CD4-positive, alpha-beta T cell treated with Interleukin-10 for 1 hour (primary cell): ENCODE measurements at regions not wholly inside any gene's neighbourhood (a gene's known extent, or its start where the extent isn't known, plus 50 kb on each side); places are given as distances from the start of the nearest gene placed in this dataset.
"Not testable (repeated sequence)": the region's sequence is repeated elsewhere in the genome, so short reads cannot be mapped to it uniquely, and the experiment has no call there.

Source experiments
- DNase-seq: peaks from one replicate; pipeline ENCODE4 v3.0.0-alpha.2; 2020

DNA sequence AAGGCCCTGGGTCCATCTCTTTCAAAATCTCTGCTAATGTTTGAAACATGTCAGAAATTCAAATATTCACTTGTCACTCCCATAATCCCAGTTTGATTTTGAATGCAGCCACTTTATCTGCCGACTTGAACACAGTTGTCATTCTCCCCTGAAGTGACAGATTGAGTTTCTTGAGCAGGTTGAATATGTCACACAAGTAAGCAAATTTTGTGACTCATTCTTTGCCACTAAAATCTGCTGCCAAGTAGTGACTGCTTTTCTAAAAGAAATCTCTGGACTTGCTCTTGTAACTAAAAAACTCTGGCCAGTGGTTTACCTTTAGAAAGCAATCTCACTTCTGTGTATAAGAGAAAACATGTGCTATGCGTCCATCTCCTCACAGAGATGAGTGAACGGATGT is 357.1 kb downstream of the LMO7 start:
- DNase-seq: no peak

DNA sequence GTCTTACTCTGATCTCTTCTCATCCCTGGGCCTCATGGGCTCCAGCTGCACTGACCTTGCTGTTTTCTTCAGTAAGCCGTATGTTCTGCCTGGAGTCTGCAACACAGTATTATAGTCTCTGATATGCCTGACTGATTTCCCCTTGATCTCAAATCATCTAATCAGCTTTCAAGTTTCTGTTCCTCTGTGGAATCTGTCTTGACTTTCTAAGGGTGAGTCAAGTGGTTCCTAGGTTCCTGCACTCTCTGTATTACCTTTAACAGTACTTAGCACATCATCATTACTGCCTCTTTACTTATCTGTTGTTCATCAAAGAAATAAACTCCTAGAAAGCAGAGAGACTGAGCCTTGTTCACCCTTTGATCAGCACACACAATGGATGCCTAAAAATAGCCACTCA is 350.7 kb downstream of the LMO7 start:
- no peak for DNase-seq

DNA sequence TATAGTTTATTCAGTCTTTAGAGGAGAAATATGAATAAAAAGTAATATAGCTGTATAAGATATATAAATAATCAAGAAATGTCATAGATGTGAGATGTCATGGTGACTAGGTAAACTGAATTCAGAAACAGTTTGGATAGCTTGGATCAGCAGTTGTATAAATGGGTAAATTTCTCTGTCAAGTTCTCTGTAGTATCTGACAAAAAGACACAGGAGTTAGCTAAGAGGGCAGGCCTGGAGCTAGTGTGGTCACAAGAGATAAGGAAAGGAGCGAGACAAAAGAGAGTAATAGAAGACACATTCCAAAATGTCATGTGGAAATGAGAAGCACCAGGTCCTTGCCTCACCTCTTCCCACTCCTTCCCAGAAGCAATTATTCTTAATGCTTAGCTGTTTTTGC is 349.0 kb downstream of the LMO7 start:
- DNase-seq: no peak

DNA sequence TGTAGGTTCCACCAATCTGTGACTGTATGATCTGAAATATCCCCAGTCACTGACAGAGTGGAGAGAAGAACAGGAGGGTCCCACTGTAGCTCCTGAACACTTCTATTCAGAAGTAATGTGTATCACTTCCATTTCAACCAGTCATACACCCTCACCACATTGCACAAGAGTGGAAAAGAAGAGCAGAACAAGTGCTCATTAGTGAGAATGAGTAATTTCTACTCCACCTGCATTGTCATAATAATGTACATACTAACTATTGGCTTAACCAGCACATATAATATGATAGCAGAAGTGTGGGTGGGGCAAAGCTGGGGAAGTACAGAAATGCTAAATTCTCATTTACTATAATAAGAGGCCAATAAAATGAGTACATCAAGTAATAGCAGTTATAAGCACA is 342.7 kb downstream of the LMO7 start:
- DNase-seq: no peak

DNA sequence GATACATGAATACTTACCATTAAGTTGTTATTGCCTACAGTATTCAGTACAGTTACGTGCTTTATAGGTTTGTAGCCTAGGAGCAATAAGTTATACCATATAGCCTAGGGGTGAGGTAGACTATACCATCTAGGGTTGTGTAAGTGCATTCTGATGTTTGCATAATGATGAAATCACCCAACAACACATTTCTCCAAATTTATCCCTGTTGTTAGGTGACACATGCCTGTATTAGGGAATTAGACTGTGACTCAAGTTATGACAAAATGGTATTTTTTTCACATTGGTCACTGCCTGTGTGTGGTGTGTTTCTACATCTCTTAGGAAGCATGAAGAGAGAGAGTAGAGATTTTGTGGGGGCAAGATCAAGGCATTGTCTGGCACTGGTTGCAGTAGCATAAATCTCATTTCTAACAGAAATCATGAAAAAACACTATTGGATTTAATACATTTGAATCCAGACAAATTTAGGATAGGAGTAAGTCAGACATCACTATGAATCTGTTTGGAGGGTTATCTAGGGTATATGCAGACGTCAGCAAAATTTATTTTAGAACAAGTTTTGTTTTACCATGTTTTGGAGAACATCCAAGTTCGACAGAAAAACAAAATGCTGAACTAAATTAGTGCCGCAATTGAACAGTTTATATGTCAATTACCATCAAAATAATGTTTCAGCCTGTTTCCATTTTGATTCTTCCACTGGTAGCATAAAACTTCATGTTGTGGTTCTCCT is 332.1 kb downstream of the LMO7 start:
- no peak for DNase-seq

DNA sequence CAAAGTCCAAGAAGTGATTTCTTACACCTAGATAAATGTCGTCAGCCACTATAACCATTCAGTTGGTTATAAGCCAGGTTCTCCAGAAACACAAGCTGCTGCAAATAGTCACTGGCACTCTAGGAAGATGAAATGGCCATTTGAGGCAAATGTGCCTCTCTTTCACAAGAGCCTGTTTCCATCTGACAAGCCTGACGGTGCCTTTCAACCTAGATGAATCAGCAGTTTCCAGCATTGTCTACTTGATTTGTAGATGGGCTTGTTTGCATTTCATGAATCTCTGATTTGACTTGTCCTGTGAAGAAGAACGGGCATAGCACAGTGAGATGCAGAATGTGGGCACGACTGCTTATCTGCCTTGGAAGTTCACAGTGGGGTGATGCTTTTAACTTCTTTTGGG is 327.2 kb downstream of the LMO7 start:
- no peak for DNase-seq

DNA sequence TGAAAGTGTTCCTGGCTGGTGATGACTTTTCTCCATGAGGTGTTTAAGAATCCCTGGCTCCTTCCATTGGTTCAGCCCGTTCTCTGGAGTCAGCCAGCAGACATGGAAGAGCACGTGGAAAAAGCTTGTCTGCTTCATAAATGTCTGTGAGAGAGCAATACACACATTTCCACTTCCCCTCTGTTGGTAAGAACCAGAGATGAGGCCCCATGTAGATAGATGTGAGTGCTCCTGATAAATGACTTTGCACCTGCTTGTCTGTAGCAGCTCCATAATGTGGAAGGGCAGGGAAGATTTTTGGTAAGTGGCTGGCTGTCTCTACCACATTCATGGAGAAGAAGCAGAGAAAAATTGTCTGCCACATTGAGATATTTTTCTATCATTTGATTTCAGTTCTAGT is 325.8 kb downstream of the LMO7 start:
- no peak for DNase-seq

DNA sequence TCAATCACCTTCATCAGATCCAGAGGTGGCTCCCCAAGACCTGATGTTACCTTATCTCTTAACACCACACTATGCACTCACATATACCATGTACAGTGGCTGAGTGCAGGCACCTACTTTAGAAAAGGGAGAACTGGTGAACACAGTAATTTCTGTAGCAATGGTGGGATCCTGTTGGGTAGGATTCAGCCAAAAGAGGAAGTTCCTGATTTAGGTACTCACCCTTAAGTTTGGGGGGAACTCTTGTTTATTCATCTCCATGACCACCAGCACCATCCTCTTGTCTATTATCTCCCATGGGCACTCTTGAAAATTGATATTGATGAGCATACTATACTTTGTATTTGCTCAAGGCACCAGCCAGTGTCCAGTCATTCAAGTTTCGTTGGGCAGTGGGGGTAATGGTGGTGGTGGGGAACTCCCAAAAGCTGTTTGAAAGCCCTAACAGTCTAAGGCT is 324.4 kb downstream of the LMO7 start:
- DNase-seq: no peak

DNA sequence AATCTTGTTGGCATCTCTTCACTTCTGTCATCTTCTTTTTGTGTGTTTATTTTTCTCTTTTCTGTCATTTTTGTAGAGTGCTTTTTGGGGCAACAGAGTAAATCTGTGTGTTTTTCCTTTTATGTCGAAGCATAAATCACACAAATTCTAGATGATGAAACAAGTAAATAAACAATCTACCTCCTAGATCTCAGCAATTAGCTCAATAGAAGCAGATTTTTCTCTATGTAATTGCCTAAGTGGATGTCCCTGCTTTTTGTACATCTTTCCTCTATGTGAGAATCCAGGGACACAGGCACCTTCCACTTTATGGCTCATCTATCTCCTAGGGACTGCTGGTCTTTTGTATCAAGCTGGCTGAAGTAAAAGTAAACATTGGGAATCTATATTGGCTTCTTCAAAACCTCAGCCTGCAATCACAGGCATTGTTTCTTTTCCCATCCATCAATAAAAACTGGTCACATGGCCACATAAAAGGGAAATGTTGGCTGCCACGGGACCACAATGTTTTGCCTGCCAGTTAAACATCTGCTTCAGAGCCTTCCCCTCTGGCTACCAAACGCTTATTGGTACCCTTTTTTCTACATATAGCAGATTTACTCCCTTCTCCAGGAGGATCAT is 323.8 kb downstream of the LMO7 start:
- no peak for DNase-seq

DNA sequence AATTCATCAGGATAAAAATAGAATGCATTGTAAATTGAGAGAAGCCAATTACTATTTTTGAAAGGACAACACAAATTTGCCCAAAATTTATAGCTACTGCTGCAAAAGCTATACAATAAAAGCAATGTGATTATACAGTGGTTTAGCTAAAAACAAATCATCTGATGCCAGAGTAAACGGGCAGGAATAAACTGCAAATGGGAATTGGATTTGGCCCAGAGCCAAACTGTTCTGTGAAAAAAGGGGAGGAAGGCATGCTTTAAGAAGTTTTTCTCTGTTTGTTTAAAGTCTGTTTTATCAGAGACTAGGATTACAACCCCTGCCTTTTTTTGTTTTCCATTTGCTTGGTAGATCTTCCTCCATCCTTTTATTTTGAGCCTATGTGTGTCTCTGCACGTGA is 317.5 kb downstream of the LMO7 start:
- DNase-seq: not testable (repeated sequence)

DNA sequence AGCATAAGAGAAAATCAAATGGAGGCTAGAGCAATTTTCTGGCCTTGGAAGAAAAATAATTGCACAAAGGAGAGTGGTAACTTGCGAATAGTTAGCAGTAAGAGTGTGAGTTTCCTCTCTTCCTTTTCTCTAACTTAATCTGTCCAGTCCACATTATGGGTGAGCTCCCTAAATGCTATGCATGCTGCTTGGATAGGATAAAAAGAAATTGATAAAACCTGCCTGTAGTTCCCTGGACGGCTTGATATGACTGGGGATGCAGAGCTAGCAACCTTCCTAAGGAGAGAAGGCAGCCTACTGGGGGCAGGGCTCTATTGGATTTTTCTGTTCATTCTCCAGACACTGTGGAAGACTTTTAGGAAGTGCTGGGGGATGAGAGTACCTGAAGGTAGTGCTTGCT is 311.3 kb downstream of the LMO7 start:
- no peak for DNase-seq

DNA sequence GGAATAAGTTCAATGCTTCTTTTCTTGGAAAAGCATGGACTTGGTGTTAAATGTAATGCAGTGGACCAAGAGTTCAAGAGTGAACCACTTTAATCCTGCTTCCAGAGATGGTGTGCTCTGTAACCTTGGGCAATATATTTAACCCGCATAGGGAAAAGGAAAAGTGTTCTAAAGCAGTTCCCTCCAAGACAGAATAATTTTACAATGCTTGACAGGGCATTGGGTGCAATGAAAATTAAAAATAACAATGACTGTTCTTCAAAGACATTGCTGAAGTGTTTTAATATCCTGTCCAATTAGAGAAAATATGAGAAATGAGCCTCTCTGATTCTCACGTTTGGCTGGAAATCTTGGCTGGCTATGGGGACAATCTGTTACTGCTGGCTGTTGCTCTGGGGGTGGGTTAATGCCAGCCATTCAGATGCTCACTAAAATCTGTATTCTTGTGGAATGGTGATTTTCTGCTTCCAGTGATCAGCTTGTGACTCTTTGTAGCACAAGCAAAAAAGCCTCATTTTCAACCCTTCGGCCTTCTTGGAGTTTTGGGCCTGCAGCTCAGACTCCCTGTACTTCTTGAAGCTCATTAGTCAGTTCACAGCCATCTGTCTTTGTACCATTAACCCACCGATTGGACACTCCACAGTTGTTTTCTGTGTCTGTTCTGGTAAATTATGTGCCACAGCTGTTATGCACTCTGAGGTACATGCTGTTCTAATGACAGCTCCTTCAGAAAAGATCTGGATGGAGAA is 310.6 kb downstream of the LMO7 start:
- no peak for DNase-seq

DNA sequence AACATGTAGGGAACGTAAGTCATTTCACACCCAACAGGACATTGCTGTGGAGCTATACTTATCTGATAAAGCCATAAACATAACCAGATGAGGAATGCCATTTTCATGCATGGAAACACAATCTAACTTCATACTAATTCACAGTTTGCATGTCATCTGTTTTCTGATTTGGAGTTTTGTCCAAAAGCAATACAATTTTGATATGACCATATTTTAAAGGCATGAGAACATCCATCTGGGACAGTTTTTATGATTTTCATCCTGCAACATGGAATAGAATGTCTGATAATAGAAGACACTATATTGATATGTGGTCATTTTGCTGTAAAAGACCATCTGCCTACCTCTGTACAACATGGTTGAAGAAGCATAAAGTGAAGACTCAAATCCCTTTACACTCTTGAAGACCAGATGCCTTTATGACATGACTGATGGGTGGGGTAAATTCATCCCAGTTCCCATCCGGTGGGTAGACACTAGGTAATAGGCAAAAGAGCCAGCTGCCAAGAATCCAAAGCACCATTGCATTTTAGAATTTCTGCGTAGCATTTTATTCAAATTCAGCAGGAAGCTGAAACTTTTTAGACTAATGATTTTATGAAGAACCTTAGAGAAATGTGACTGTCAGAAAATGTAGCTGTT is 309.8 kb downstream of the LMO7 start:
- no peak for DNase-seq

DNA sequence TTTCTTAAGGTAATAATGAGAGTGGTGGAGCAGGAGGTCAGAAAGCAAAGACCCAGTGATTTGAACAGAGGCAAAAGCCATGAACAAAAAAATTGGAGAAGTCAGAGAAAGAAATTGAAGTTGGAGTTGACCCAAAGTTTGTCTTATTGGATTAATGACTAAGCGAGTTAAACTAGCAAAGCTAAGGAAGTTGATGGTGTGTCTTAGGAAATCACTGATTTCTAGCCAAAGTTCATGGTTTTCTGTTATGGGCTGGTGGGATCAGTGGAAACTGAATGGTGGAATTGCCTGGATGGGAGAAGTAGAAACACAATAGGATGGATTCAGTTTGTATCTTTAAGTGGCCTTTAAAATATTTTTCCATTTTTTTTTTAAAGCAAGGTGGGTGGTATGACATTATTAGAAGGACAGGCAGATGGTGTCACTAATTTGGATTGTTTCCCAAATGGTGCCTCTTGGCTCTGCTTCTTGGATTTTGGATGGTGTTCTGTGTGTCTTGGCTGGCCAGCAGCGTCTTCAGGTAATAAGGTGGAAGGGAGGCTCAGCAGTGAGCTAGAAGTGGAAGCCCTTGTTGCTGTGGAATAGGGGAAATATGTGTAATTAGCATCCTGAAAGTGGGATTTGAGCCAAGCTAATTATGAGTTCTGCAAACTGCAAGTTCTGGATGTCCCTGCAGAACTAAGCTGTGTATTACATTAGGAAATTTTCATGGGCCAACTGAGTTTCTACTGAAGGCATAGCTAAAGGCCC is 302.9 kb downstream of the LMO7 start:
- no peak for DNase-seq

DNA sequence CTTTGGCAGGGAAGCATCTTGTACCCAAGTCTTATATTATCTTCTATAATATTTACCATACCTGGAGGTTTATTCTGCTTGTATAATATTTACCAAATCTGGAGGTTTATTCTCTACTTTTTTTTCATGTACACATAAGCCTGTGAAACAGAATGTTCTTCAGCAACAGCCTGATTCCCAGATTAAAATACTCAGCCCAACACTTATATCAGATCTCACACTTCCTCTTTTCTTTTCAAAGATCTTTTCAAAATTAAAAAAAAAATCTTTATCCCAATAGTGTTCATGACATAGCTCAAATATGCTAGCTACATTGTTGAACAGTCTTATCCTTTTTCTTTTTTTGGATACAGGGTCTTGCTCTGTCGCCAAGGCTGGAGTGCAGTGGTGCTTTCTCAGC is 300.7 kb downstream of the LMO7 start:
- DNase-seq: no peak

DNA sequence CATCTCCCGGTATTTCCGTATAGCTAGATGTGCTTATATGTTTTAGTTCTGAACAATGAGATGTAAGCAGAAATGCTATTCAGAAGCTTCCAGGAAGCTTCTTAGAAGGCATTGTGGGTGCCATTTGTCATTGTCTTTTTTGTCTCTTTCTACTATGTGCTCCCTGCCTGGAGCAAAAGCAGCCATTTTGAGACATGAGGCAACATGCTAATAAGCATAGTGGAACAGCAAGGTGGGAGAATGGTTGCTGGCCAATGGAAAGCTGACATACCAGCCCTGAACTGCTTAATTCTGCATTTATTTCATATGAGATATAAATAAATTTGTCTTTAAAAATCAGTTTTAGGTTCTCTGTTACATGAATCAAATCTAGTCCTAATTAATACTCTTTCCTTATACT is 299.7 kb downstream of the LMO7 start:
- no peak for DNase-seq

DNA sequence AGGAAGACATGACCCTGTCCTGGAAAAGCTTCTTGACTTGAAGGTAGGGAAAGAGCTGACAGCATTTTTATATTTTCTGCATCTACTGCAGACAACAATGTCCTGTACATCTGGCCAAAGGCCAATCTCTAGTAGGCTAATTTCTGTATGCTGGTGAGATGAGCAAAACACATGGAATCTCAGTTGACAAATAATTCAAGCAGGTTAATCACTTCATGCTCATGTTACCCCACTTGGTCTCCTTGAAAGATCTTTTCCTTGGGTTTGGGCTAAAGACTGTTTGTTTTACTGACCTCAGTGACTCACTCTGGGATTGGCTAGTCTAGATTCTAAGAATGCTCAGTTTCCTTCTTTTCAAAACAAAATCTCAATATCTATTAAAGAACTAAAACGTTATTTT is 298.8 kb downstream of the LMO7 start:
- no peak for DNase-seq

DNA sequence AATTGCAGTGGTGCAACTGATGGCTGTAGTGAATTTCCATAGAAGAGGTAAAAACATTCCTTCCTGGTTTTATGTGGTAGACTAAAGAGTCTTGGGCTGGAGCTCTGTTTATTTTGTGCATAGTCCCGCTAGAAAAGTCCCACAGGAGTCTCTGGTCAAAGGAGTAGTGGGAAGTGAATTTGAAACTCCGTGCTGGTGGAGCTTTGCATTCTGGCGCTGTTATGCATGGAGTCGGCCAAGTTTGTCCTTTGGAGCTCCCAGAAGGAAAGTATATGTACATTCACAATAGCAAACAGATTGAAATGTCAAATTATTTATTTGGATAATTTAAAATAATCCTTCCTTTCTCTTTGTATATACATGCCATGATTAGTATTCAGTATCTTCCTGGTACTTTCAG is 296.5 kb downstream of the LMO7 start:
- no peak for DNase-seq

DNA sequence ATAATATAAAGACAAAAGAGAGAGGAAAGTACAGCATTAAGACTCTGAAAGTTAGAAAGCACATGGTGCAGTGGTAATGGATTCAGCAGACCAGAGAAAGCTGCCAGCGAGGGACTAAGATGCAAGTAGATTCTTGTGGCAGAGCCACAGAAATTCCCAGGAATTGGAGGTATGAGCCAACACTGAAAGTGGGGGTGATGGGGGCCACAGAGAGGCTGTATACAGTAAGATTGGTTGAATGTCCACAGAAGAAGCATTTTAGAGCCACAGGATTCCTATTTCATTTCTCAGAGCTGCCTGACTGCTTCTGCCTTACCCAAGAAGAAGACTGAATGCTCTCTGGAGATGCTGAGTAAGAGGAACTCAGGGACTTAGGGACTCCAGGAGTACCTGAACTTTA is 295.0 kb downstream of the LMO7 start:
- no peak for DNase-seq

DNA sequence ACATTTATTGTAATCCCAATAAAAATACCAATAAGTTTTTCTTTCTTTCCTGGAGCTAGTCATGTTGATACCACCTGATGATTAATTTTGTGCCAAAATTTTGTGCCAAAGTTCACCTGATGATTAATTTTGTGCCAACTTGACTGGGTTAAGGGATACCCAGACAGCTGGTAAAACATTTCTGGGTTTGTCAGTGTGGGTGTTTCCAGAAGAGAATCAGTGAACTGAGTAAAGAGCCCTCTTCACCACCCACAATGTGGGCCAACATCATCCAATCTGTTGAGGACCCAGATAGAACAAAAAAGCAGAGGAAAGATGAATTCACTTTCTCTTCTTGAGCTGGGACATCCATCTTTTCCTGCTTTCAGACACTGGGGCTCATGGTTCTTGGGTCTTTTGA is 292.9 kb downstream of the LMO7 start:
- no peak for DNase-seq

DNA sequence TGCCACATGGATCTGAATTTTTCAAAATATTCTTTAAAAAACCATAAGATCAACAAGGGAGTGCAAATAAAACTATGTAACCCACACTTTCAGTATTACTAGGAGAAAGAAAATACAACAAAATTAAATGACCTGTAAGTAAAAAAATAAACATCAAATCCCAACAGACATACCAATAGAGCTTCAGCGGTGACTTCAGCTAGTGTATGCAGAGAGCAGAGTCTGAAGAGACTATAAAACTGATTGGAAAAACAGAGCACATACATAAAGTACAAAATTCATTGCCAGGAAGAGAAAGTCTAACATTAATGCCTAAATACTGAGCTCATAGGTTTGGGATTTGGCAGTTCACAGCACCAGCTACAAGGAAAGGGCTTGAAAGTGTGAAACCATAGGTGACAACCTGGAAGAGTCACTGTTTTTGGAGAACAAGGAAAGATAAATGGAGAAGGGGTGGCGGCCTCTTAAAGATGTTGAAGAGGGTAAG is 291.1 kb downstream of the LMO7 start:
- DNase-seq: no peak

DNA sequence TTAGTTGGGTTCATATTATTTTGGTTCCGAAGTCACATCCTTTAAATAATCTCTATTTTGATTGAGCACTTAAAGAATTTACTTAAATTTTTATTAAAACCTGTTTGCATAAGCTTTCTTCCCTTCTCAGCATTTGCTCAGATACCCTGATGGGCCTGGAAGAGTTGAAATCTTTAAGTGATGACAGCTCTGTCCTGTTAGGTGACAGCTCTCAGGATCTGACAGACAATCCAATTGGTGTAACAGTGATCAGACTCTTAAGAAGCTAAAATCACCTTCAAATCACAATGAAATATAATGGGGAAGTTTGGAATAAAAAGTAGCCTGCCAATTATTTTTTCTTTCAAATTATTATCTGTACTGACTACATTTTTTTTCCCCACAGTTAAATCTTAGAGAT is 284.4 kb downstream of the LMO7 start:
- no peak for DNase-seq

DNA sequence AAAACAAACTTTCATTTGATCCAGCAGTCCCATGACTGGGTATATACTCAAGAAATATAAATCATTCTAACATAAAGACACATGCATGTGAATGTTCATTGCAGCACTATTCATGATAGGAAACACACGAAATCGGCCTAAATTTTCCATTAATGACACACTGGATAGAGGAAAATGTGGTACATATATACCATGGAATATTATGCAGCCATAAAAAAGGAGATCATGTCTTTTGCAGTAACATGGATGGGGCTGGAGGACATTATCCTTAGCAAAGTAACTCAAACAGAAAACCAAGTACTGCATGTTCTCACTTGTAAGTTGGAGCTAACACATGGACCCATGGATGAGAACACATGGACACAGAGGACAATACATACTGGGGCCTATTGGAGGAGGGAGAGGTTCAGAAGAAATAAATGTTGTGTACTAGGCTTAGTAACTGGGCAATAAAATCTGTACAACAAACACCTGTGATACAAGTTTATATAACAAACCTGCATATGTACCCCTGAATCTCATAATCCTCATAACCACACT is 283.6 kb downstream of the LMO7 start:
- DNase-seq: no peak
